ENCODE measurements at regions not wholly inside any gene's neighbourhood (a gene's known extent, or its start where the extent isn't known, plus 50 kb on each side); places are given as distances from the start of the nearest gene placed in this dataset.

DNA sequence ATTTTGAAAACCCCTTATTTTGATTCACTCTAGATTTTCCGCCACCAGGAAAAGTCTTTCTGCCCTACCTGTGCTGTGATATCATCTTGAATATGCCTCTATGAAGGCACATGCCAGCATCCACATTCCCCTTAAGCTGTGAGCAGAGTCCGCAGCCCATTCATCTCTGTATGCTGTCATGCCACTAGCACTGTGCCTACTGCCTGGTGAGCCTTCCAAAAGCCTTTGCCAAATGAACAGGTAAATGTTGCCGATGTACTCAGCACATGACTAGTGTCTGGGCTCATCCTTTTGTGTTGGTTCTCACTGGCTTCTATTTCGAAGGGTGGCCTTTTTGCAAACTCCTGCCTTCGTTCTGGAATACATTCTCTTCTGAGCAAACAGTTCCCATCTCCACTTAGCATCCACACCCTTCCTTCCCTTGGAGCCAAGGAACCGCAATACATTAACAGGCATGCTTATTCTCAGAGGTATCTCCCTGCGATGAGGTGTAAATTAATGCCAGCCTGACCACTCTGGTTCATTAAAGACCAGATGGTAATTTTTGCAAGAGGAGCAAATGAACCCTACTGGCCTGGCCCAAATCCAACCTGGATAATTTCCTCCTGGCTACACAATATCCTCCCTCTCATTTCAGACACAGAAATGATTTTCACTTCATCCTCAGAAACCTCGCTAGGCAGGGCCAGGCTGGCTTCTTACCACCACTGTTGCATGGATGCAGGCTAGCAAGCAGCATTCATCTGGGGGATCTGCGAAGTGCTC lies 339.7 kb upstream of the NFE2L3 start:
- no peak for DNase-seq (ENCODE audit: low read depth in 2 of 2)

DNA sequence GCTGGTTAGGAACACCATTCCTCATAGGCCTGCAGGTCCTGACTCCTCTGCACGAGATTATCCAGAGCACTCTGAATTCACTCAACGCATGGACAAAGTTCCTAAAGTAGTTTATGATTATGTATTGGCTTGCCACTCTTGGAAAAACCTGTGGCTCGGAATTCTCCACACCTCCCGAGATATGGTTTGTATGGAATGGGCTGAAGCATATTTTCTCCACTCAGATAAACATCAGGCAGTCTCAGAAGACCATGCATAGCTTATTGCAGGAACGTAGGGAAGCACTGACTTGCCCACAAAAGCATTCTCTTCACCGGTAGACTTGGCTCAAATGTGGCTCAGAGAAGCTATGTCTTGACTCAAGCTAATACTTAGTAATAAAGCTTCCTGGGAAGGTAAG lies 338.6 kb upstream of the NFE2L3 start:
- no peak for DNase-seq (ENCODE audit: low read depth in 2 of 2)

DNA sequence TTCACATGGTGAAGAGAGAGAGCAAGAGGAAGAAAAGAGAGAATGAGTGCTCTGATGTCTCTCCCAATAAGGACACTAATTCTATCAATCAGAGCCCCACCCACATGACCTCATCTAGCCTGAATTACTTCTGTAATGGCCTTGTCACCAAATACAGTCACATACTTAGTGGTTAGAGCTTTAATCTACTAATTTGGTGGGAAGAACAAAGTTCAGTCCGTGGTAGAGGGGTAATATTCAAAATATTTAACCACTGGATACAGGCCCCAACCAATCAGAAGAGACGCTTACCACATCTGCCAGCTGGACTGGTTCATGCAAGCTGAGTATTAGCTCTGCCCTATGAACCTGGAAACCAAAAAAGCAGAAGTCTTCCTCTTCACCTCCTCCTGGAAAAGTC lies 336.3 kb upstream of the NFE2L3 start:
- no peak for DNase-seq (ENCODE audit: low read depth in 2 of 2)

DNA sequence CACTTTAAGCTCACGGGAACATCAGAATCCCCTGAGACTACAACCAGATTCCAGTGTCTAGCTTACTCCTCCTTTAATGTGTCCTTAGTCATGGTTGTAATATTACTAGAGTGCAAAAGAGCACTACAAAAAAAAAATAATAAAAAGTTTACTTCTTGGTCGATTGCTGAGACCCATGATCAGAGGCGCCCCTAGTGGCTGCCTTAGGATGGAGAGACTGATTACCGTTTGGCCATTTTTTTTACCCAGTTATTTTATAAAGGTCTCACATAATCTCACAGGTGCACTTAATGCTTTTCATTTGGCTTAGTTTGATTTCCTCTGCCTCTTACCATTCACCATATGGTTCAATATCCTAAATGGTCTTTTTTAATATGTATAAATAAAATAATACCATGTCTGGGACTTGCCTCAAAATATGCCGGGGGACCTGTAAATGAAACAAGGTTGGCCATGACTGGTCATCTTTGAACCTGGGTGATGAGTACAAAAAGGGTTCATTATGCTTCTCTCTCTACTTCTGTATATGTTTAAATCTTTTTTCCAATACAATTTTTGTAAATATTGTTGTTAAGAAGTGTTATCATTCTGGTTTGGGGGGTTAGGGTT lies 331.5 kb upstream of the NFE2L3 start:
- DNase-seq (ENCODE audit: low read depth in 2 of 2) = no peak

DNA sequence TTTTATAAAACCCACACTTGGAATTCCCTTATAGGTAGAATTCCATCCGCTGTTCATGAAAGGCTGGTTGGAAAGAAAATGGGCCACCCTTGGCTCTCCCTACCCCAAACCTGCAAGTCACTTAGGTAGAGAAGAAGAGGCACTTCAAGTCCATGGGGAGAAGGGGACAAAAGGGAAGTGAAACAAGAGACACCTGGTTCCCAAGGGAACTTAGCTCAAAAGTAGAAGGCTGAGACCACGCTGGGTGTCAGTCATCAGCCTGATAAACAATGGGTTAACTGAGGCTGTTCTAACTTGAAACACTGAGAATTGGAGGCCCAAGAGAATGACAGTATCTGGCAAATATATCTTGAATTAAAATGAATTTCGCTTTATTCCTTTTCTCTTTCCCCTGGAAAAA lies 330.8 kb upstream of the NFE2L3 start:
- no peak for DNase-seq (ENCODE audit: low read depth in 2 of 2)

DNA sequence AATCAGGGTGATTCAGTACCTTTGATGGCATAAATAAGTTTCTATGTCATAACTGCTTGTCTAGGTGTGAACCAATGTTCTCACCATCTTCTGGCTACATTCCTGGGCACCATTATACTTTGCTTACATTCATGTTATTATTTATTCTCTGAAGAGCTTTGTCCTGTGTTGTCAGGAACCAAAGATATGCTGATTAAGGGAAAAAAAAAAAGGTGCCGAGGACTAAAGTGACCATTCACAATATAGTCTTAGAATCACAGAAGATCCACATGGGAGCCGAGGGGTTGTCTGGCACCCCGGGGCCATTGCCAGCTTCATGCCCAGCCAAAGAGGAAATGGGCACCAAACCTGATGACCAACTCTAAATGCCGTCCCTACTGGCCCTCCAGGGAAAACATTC lies 329.2 kb upstream of the NFE2L3 start:
- DNase-seq (ENCODE audit: low read depth in 2 of 2) = no peak

DNA sequence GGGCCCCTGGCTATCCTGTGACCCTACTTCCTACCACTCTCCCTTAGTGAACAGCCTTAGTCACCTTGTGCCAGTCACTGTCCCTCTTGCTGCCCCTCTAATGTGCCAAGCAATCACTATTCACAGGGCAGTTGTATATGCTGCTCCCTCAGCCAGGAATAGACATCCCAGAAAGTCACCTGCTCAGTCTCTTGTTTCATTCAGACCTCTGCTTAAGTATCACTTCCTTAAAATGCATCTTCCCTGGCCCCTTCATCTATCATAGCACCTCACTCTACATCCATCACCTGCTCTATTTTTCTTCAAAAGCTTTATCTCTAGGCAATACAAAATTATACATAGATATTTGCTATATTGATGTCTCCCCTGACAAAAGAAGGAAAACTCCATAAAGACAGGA lies 328.4 kb upstream of the NFE2L3 start:
- DNase-seq (ENCODE audit: low read depth in 2 of 2) = no peak

DNA sequence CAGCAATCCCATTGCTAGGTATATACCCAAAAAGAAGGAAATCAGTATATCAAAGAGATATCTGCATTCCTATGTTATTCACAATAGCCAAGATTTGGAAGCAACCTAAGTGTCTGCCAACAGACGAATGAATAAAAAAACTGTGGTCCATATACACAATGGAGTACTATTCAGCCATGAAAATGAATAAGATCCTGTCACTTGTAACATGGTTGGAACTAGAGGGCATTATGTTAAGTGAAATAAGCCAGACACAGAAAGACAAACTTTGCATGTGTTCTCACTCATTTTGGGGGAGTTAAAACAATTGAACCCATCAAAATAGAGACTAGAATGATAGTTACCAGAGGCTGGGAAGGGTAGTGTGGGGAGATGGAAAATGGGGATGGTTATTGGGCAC lies 323.5 kb upstream of the NFE2L3 start:
- DNase-seq (ENCODE audit: low read depth in 2 of 2) = no peak

DNA sequence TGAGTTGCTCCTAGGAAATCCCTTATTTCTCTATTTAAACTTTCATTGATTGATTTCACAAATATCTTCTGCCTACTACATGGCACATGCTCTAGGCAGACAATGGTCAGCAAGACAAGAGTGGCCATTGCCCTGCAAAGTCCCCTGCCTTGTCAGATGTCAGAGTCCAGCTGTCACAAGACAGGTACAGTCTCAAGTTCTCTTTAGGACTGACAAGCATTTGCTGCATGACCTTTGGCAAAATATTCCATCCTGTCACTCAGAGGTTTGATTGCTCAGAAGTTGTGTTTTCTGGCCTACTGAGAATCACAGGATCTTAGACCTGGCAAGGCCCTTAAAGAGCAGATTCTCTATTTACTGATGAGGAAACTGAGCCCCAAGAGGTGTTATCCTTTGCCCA lies 322.3 kb upstream of the NFE2L3 start:
- DNase-seq (ENCODE audit: low read depth in 2 of 2) = no peak

DNA sequence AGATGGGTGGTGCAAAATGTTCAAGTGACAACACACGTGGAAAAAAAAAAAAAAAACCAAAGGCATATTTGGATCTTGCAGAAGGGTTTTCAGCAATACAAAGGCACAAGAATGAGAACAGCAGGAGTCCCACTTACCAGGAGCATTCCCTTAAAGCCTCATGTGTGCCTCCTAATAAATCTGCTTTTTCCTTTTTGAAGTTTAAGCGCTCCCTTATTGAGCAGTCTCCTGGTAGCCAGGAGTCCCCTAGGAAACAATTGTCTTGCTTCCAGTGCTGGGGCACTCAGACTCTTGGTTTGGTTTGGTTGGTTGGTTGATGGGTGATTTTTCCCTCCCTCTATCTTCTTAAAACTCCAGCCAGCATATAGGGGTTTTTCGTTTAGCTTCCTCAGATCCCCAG lies 321.8 kb upstream of the NFE2L3 start:
- no peak for DNase-seq (ENCODE audit: low read depth in 2 of 2)

DNA sequence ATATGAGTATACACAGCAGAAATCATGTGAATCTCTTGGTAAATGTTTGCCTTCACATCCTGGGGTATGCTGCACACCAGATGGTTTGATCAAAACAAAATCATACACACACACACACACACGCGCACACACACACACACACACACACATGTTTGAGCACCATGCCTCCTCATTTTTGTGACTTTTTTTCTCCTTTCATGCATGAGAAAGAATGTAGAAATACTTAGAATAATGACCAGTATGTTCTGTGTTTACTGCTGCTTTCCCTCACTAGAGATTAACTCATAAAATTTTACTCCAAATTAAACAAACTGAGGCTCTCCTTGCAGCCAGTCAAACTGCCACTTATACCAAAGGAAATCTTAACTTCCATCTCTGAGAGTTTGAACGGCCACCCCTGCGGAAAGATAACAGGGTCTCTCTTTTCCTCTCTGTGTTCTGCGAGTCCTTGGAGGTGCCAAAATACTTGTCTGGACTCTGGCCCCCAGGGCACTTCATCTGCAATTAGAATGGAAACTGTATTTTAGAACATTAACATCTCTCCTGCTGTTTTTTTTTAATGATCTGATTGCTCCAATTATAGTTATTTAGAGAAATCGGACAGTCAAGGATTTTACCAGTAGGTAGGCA lies 320.8 kb upstream of the NFE2L3 start:
- no peak for DNase-seq (ENCODE audit: low read depth in 2 of 2)

DNA sequence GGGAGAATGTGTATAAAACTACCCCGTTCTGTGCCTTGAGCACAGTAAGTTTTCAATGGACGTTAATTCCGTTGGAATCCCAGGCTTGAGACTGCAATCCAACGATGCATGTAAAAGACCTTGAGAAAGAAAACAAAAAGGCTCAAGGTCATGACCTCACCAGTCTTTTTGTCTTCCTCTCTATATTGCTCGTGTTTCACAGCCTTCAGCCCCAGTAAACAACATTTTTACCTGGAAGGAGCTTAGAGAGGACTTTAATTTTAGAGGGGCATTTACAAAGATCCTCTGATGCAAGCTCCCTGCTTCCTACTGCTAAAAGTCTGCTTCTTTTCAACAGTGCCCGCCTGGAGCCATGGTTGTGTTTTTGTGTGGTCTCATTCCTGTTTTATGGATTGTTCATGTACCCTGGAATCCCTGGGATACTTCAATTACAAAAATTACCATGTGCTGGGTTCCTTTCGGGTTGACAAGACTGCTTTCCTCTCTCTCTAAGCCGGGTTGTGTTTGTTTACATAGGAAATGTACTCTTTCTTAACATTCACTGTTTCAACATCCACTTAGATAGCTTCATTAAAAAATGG lies 320.1 kb upstream of the NFE2L3 start:
- no peak for DNase-seq (ENCODE audit: low read depth in 2 of 2)

DNA sequence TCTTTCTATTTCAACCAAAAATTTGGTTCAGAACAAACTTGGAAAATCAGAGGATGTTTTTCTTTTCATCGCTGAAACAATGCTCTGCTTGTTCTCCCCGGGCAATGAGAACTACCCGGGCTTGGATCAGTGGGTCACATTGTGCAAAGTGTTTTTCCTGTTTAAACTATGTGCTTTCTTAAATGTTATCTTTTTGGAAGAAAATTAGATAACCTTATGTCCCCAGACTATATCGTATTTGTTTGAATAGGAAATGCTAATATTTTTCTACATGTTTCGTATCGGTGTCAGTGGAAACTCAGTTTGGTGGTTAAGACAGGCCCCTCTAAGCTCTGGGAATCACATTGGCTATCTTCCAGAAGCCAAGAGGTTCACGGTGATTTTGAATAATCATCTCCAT lies 319.5 kb upstream of the NFE2L3 start:
- DNase-seq (ENCODE audit: low read depth in 2 of 2) = no peak

DNA sequence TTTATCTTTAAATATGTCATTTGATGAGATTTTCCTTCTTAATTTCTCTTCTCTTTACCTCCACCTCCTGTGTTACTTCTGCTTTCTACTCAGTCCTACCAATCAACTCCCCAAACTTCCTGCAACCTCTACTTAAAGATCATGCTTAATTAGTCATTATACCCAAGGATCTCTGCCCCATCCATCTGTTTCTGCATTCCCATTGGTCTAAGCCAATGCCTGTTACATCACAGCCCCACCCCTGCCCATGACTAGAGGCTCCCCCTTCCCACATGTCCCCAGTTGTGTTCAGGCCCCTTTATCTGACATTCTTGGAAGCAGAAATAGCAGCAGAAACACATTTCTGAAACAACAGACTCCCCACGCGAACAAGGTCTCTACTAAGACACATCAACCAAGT lies 319.1 kb upstream of the NFE2L3 start:
- DNase-seq (ENCODE audit: low read depth in 2 of 2) = no peak

DNA sequence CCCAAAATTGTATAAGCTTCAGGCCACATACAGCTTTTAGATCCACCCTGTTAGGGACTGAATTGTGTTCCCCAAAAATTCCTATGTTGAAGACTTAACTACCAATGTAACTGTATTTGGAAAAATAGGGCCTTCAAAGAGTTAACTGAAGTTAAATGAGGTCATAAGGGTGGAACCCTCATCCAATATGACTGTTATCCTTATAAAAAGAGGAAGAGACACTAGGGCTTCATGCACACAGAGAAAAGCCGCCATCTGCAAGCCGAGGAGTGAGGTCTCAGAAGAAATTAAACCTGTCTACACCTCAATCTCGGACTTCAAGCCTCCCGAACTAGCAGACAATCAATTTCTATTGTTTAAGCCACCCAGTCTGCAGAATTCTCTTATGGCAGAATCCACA lies 317.9 kb upstream of the NFE2L3 start:
- DNase-seq (ENCODE audit: low read depth in 2 of 2) = no peak

DNA sequence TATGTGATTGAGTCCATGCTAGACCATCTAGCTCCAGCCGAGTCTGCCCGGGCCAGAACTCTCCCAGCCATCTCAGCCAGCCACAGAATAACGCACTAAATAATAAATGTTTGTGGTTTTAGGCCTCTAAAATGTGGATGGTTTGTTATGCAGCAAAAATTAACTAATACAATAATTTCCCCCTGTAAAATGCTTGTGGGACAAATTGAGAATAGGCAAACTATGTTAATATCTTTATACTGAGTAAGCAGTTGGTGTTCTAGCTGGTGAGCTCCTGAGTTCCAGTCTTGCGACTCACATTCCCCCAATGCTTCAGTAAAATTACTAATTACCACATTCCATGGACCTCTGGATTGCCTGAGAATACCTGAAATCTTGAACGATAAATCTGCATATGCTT lies 316.8 kb upstream of the NFE2L3 start:
- DNase-seq (ENCODE audit: low read depth in 2 of 2) = no peak

DNA sequence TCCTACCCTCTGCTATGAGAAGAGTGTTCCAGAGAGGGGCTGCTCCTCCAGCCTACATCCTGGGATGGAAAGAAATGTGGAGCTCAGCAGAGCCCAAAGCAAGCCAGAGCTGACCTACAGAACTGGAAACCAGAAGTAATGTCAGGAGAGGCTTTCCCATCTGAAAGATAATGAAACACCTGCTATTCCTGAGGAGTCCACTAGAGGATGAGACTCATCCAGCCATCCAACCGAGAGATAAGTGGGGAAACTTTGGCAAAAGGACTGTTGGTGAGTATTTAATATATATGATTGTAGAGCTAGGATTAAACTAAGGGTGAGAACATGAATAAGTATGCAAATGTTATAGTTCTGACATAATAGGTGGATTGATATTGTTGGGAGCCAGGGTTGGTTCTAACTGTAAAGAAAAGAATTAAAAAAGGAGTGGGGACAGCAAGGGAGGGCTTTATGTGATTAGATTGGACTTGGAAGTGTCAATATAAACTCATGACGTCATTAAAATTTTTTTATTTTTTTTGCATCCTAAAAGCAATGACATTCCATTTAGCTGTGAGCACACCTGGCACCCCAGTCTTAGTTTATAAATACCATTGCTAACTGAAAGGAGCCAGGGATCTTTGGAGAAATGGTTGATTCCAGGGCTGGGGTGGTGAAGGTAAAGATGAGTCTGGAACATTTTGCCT lies 312.8 kb upstream of the NFE2L3 start:
- no peak for DNase-seq (ENCODE audit: low read depth in 2 of 2)

DNA sequence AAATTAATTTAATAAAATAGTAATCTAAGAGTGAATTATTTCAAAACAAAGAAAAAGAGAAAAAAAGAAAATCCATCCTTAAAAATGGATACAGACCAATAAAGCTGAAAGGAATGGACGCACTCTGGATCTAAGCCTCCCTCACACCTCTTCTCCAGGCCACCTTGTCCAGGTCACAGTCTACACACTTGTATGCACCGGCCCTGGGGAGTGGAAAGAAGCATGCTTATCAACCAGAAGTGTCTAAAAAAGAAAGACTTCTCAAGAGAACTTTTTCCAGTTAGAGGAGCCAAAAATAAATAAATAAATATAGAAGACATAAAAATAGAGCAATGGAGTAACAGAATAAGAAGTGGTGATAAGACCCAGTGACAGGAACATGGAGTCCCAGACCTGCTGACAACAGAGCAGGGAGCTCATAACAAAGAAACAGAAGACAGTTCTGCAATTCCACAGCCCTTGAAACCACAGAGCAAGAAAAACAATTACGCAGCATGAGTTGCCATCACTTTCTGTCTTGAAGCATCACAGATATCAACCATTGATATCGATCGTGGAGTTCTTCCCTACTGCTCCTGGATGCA lies 311.7 kb upstream of the NFE2L3 start:
- no peak for DNase-seq (ENCODE audit: low read depth in 2 of 2)

DNA sequence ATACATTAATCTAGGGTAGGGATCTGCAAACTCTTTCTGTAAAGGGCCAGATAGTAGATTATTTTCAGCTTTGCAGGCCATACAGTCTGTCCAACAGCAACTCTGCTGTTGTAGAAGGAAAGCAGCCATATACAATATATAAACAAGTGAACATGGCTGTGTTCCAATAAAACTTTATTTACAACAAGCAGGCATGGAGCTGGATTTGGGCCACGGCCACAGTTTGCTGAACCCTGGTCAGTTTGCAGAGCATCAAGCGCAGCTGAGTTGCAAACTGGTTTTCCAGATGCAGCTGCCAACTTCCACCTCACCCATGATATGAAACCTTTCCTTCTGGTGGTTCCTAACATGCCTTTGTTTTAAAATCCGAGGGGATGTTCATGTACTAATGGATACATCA lies 310.4 kb upstream of the NFE2L3 start:
- DNase-seq (ENCODE audit: low read depth in 2 of 2) = no peak

DNA sequence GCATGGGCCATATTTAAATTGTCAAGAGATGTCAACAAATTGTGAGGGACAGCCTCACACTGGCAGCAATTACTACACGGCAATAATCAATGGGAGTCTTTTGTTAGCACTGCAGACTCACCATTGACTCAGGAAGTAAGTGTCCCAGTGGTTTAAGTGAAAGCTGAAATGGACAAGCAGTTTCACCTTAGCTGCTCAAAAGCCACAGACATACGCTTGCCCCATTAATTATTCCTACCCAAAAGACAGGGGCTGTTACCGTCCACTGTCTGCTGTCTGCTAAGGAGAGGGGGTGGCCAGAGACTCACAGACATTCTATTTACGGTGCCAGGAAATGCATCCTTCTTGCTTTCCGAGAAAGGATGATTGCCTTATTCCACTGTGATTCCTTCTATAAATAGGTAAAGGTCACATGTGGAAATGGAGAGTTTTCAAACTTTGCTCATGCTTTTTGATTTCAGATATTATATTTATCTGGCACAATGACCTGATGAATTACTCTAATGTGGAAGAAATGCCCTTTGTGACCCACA lies 309.7 kb upstream of the NFE2L3 start:
- no peak for DNase-seq (ENCODE audit: low read depth in 2 of 2)

DNA sequence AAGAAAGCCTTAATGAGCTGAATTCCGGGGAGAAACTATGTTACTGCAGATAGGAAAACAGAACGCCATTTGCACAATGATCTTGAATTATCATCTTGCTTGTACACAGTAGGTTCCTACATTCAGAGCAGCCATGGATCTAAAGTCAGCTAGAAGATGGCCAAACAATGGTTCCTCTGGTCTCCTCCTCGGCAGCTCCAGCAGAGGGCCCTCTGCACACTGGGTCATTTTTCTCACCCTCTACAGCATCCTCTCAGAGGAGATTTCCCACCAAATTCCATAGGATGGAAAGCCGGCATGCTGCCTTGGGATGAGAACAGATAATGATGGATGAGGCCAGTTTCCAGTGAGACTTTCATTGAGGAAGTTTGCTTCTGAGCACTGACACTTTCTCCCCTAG lies 308.5 kb upstream of the NFE2L3 start:
- DNase-seq (ENCODE audit: low read depth in 2 of 2) = no peak

Measured in stimulated activated CD8-positive, alpha-beta memory T cell treated with anti-CD3 and anti-CD28 coated beads, Interleukin-7, amount 100 ng/mL, for 1 hour (primary cell).